Small intestine (tissue), 7 donors: ENCODE measurements at regions not wholly inside any gene's neighbourhood (a gene's known extent, or its start where the extent isn't known, plus 50 kb on each side); places are given as distances from the start of the nearest gene placed in this dataset.

Source experiments
- DNase-seq, 2 donors: peaks; one replicate each; pipeline versions ENCODE4 v3.0.0 to v3.0.0-alpha.2; 2013
- FAIRE-seq: peaks from 2 replicates; lab custom pipeline; 2012; peaks lifted over from hg19 to GRCh38; lab: Jason Lieb, UNC
- H3K27ac ChIP-seq, 3 donors: one replicate each; pipeline ENCODE4 v1.5.1; 2013; ENCODE audit warnings: low read length in 2 of 3, mild to moderate bottlenecking in 2 of 3, control low read depth in 1 of 3, inconsistent platforms in 1 of 3, low read depth in 1 of 3, moderate library complexity in 1 of 3
- H3K27me3 ChIP-seq, 3 donors: one replicate each; pipeline ENCODE4 v1.6.1; 2013; ENCODE audit warnings: low read length in 3 of 3, inconsistent platforms in 1 of 3; ENCODE audit not compliant: control insufficient read depth in 3 of 3, insufficient read depth in 3 of 3
- H3K36me3 ChIP-seq, 3 donors: one replicate each; pipeline ENCODE4 v1.6.1; 2013; ENCODE audit warnings: low read length in 3 of 3, inconsistent platforms in 1 of 3, low read depth in 1 of 3, mild to moderate bottlenecking in 1 of 3, moderate library complexity in 1 of 3; ENCODE audit not compliant: control insufficient read depth in 3 of 3, insufficient read depth in 2 of 3
- H3K4me1 ChIP-seq, 3 donors: one replicate each; pipeline ENCODE4 v1.6.1; 2013; ENCODE audit warnings: low read length in 2 of 3, inconsistent platforms in 1 of 3, low read depth in 1 of 3, mild to moderate bottlenecking in 1 of 3, moderate library complexity in 1 of 3; ENCODE audit not compliant: control insufficient read depth in 3 of 3, insufficient read depth in 2 of 3
- H3K4me3 ChIP-seq, 3 donors: one replicate each; pipeline ENCODE4 v1.5.1; 2013; ENCODE audit warnings: low read length in 3 of 3, control low read depth in 1 of 3, inconsistent platforms in 1 of 3, low read depth in 1 of 3, mild to moderate bottlenecking in 1 of 3, moderate library complexity in 1 of 3
- H3K9me3 ChIP-seq, 2 donors: one replicate each; pipeline ENCODE4 v1.6.1; 2013; ENCODE audit warnings: low read depth in 1 of 2, low read length in 1 of 2; ENCODE audit not compliant: control insufficient read depth in 2 of 2, insufficient read depth in 1 of 2
- WGBS, 3 donors: extraction: QIAGEN DNeasy Blood & Tissue Kit; methylation state at CpG; one replicate each; pipeline ENCODE4 v1.1.7; 2013; 5-methylcytosine and 5-hydroxymethylcytosine counted together
- donor health status: healthy with polysubstance abuse.
- donor health status: control.
- donor health status: control.
- donor health status: Bipolar disorder and iron deficiency.
- donor health status: healthy.

DNA sequence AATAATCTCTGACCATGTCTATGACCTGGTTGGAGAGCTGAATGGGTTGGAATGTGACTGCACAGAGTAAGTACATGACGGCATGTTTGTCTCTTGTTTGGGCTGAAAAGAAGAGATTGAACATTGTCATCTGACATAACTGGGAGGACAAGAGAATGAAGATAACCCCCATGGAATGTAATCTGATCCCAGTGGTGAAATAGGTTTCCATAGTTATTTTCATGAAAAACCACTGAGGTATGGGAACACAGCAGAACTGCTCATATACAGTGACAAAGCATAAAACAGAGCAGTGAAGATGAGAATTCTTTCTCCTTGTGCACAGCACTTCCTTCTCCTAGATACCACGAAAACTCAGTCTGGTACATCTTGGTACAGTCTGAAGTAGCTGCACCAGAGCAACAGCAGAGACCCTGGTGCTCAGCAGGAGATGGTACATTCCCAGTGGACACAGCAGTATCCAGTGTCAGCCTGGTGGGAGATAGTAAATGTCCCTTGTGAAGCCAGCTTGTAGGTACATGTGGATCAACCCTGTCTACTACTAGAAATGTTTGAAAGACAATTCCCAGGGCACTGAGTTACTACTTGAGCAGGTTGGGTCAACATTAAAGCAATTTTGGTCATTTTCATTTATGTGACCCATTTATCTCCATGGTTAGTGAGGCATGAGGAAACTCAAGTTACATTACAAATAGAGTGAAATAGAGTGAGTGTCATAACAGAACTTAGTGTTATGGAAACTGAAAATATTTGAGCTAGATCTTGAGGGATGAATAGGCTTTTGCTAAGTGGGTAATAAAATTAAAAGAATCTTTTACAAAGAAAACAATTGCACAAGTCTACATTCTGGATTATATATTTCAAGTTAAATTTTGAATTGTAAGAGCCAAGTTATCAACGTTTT lies 178.3 kb downstream of the SUCNR1 start:
- Histone ChIP-seq H3K27me3 (no peaks in the 10 kb centered on the region), H3K4me1 (no peaks in the 10 kb centered on the region), H3K36me3 (no peaks in the 10 kb centered on the region), H3K9me3 (peaks cover 0 to 4% of the 10 kb centered on the region in 2 donors), H3K4me3 (no peak overlapping the region), H3K27ac (no peak overlapping the region)
- DNase-seq, result no peak
- WGBS, 3 donors, result 78 to 86% (median 80%) methylated on average over 3 of the region's 3 CpGs
- FAIRE-seq, result no peak

DNA sequence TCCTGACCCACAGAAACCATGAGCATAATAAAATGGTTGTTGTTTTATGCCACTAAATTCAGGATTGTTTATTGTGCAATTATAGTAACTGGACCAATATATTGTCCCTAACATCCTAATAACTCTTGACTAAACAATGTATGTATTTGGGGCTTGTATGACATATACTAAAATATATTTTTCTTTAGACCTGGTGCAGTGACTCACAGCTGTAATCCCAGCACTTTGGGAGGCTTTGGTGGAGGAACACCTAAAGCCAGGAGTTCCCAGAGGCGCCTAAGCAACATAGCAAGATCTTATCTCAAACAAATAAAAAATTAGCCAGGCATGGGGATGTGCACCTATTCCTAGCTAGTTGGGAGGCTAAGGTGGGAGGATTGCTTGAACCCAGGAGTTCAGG lies 180.4 kb downstream of the SUCNR1 start:
- Histone ChIP-seq H3K27me3 (no peaks in the 10 kb centered on the region), H3K27ac (no peak overlapping the region), H3K4me3 (no peak overlapping the region), H3K4me1 (no peaks in the 10 kb centered on the region), H3K9me3 (peaks cover 0 to 6% of the 10 kb centered on the region in 2 donors), H3K36me3 (no peaks in the 10 kb centered on the region)
- FAIRE-seq (no peak), DNase-seq (no peak)
- WGBS, 3 donors, result 96 to 100% (median 98%) methylated on average over 1 of the region's 1 CpG

DNA sequence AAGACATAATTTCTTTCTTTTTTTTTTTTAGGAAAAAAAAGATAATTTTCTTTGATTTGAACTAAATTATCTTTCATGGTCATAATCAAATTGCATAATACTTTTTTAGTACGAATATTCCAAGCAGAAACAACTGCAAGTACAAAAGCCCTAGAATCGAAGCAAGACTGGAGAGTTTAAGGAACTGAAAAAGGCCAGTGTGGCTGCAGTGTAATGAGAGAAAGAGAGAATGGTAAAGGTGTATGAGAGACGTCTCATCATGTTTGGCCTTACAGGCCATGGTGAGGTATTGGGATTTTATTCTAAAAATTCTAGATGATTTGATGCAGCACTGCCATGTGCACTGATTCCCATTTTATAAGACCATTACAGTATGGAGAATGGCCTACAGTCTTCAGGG lies 180.9 kb downstream of the SUCNR1 start:
- H3K4me3 ChIP-seq, result no peak overlapping the region
- WGBS, 3 donors, result 83 to 91% (median 84%) methylated on average over 3 of the region's 3 CpGs
- H3K4me1 ChIP-seq, result no peaks in the 10 kb centered on the region
- FAIRE-seq (no peak), DNase-seq (no peak)
- peaks cover 0 to 6% of the 10 kb centered on the region in 2 donors for H3K9me3 ChIP-seq
- H3K36me3 ChIP-seq, result no peaks in the 10 kb centered on the region
- H3K27me3 ChIP-seq, result no peaks in the 10 kb centered on the region
- no peak overlapping the region for H3K27ac ChIP-seq

DNA sequence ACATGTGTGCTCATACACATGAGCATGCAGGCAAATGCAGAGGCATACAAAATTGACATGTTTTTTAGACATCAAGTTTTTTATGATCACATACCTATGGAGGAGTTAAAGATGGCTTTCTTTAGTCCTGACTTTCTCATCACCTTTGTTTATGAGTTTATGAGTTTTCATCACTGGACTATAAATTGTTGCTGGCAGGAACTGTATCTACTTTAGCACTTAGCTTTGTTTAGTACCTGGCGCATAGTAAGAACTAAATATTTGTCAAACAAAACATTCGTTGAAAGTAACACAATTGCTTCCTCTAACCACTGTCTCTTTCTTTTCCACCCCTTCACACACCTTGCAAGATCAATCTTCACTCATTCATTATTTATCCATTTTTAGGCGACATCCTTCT lies 182.6 kb downstream of the SUCNR1 start:
- DNase-seq (no peak), FAIRE-seq (no peak)
- no peaks in the 10 kb centered on the region for H3K27me3 ChIP-seq
- no peaks in the 10 kb centered on the region for H3K36me3 ChIP-seq
- no peak overlapping the region for H3K27ac ChIP-seq
- H3K9me3 ChIP-seq, result peaks cover 0 to 6% of the 10 kb centered on the region in 2 donors
- 69 to 82% (median 74%) methylated on average over 3 of the region's 3 CpGs for WGBS, 3 donors
- no peak overlapping the region for H3K4me3 ChIP-seq
- no peaks in the 10 kb centered on the region for H3K4me1 ChIP-seq

DNA sequence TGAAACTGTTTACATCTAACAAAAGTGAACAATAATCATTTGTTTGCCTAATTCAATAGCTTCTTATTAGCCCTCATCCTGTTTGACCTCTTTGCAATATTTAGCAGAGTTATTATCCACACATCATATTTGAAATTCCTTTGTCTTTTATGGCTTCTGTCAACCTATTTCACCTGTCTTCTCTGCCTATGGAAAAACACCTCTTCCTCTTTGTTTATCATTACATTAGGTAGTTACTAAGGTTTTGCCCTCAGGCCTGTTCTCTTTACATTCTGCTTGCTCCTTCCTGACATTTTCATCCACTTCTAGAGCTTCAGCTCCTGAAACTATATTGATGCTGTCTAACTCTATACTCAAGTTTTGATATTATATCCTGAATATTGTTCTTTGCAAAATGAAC lies 183.0 kb downstream of the SUCNR1 start:
- Histone ChIP-seq H3K4me3 (no peak overlapping the region), H3K4me1 (no peaks in the 10 kb centered on the region), H3K9me3 (peaks cover 0 to 3% of the 10 kb centered on the region in 2 donors), H3K36me3 (no peaks in the 10 kb centered on the region), H3K27me3 (no peaks in the 10 kb centered on the region), H3K27ac (no peak overlapping the region)
- FAIRE-seq, result no peak
- DNase-seq, result no peak

DNA sequence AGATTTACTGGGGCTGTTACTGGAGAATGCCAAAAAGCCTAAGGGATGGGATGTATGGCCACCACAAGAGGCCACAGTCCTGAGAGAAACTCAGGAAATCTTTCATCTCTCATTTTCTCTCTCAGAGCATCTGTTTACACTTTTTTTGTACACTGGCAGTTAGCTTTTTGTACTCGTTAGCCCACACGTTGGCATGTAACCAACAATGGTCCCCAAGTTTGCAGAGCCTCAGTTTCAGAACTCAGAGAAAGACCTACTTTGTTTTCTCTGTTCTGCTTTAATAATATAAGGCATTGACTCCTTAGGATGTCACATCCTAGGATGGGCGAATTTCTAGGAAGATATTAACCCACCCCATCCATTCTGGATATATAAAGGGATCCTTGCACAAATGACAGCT lies 183.5 kb downstream of the SUCNR1 start:
- no peak for DNase-seq
- Histone ChIP-seq H3K27me3 (no peaks in the 10 kb centered on the region), H3K4me3 (no peak overlapping the region), H3K4me1 (no peaks in the 10 kb centered on the region), H3K27ac (no peak overlapping the region), H3K9me3 (peaks cover 0 to 3% of the 10 kb centered on the region in 2 donors), H3K36me3 (no peaks in the 10 kb centered on the region)
- no peak for FAIRE-seq
- WGBS, 3 donors, result 73 to 86% (median 79%) methylated on average over 3 of the region's 3 CpGs

DNA sequence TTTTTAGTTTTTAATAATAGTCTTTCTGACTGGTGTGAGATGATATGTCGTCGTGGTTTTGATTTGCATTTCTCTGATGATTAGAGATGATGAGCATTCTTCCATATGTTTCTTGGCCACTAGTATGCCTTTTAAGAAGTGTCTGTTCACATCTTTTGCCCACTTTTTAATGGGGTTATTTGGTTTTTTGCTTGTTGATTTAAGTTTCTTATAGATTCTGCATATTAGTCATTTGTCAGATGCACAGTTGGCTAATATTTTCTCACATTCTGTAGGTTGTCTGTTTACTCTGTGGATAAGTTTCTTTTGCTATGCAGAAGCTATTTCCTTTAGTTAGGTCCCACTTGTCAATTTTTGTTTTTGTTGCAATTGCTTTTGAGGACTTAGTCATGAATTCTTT lies 185.4 kb downstream of the SUCNR1 start:
- Histone ChIP-seq H3K9me3 (peaks cover 0 to 3% of the 10 kb centered on the region in 2 donors), H3K36me3 (no peaks in the 10 kb centered on the region), H3K4me1 (no peaks in the 10 kb centered on the region), H3K27ac (no peak overlapping the region), H3K4me3 (no peak overlapping the region), H3K27me3 (no peaks in the 10 kb centered on the region)
- FAIRE-seq, result no peak
- WGBS, 3 donors, result 72 to 92% (median 92%) methylated on average over 2 of the region's 2 CpGs
- no peak for DNase-seq

DNA sequence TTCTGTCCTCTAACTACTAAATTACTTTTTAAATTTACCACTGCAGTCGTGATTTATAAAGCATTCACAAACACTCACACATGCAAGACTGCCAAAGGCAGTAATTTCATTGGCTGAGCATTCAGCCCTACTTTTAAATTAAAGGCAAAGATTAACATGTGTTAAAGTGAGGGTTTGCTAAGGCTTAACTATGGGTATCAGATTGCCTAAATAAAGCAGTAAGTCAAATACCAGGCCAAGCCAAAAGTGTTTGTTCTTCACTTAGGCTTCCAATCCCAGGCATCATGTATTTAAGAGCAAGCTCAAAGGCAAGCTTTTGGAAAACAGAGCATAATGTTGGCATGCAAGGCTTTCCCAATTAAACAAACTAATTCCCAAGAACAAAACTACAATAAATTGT lies 187.3 kb downstream of the SUCNR1 start:
- no peaks in the 10 kb centered on the region for H3K4me1 ChIP-seq
- 65 to 92% (median 69%) methylated on average over 1 of the region's 1 CpG for WGBS, 3 donors
- no peak for DNase-seq
- H3K27ac ChIP-seq, result no peak overlapping the region
- no peak overlapping the region for H3K4me3 ChIP-seq
- H3K36me3 ChIP-seq, result no peaks in the 10 kb centered on the region
- H3K9me3 ChIP-seq, result peaks cover 0 to 3% of the 10 kb centered on the region in 2 donors
- H3K27me3 ChIP-seq, result no peaks in the 10 kb centered on the region
- no peak for FAIRE-seq
